GM18507 (cell line): ENCODE measurements at regions not wholly inside any gene's neighbourhood (a gene's known extent, or its start where the extent isn't known, plus 50 kb on each side); places are given as distances from the start of the nearest gene placed in this dataset.
"Not testable (repeated sequence)": the region's sequence is repeated elsewhere in the genome, so short reads cannot be mapped to it uniquely, and the experiment has no call there.

Experiments used
- DNase-seq: peaks from one replicate; pipeline ENCODE4 v3.0.0; 2011; ENCODE audit warnings: low read depth; ENCODE audit not compliant: insufficient read length; ENCODE audit errors: extremely low spot score
- FAIRE-seq: peaks from 2 replicates; lab custom pipeline; 2011; peaks lifted over from hg19 to GRCh38; lab: Jason Lieb, UNC

- FAIRE-seq = no peak
These were observed 104.3 kb upstream of the CDC42BPA start for GRCh38 chr1:227422581-227422980.

GRCh38 chr1:227420147-227420546, 101.9 kb upstream of the CDC42BPA start:
- DNase-seq (no peak), FAIRE-seq (no peak)

More at GRCh38 chr1:227422581-227422980, 104.3 kb upstream of the CDC42BPA start:
- DNase-seq = no peak

GRCh38 chr1:227417756-227418480, 99.6 kb upstream of the CDC42BPA start:
- no peak for FAIRE-seq
- DNase-seq = no peak

- DNase-seq = no peak
- no peak for FAIRE-seq
These were observed 98.0 kb upstream of the CDC42BPA start for GRCh38 chr1:227416156-227416830.

- no peak for DNase-seq
- FAIRE-seq = no peak
These were observed 97.0 kb upstream of the CDC42BPA start for GRCh38 chr1:227415115-227415790.

GRCh38 chr1:227411066-227411465, 92.8 kb upstream of the CDC42BPA start:
- FAIRE-seq = no peak
- DNase-seq = no peak

GRCh38 chr1:227406332-227406731, 88.0 kb upstream of the CDC42BPA start:
- FAIRE-seq, DNase-seq: not testable (repeated sequence)

- DNase-seq (no peak), FAIRE-seq (no peak)
These were observed 85.2 kb upstream of the CDC42BPA start for GRCh38 chr1:227403535-227403934.

GRCh38 chr1:227401562-227402342, 83.5 kb upstream of the CDC42BPA start:
- DNase-seq (no peak), FAIRE-seq (no peak)

GRCh38 chr1:227399152-227399730, 80.9 kb upstream of the CDC42BPA start:
- DNase-seq (no peak), FAIRE-seq (no peak)

- no peak for FAIRE-seq
- DNase-seq = no peak
These were observed 79.2 kb upstream of the CDC42BPA start for GRCh38 chr1:227397354-227397978.

GRCh38 chr1:227396539-227397353, 78.5 kb upstream of the CDC42BPA start:
- DNase-seq (no peak), FAIRE-seq (no peak)

GRCh38 chr1:227395426-227396028, 77.2 kb upstream of the CDC42BPA start:
- FAIRE-seq (no peak), DNase-seq (no peak)

GRCh38 chr1:227392984-227393764, 74.9 kb upstream of the CDC42BPA start:
- DNase-seq (no peak), FAIRE-seq (no peak)

GRCh38 chr1:227391879-227392278, 73.6 kb upstream of the CDC42BPA start:
- DNase-seq = no peak
- FAIRE-seq = no peak

- DNase-seq = no peak
These were observed 72.9 kb upstream of the CDC42BPA start for GRCh38 chr1:227391211-227391610.

GRCh38 chr1:227390525-227390924, 72.2 kb upstream of the CDC42BPA start:
- no peak for FAIRE-seq

More at GRCh38 chr1:227391211-227391610, 72.9 kb upstream of the CDC42BPA start:
- no peak for FAIRE-seq

More at GRCh38 chr1:227390525-227390924, 72.2 kb upstream of the CDC42BPA start:
- DNase-seq = no peak
